ENCODE measurements at regions not wholly inside any gene's neighbourhood (a gene's known extent, or its start where the extent isn't known, plus 50 kb on each side); places are given as distances from the start of the nearest gene placed in this dataset.

DNA sequence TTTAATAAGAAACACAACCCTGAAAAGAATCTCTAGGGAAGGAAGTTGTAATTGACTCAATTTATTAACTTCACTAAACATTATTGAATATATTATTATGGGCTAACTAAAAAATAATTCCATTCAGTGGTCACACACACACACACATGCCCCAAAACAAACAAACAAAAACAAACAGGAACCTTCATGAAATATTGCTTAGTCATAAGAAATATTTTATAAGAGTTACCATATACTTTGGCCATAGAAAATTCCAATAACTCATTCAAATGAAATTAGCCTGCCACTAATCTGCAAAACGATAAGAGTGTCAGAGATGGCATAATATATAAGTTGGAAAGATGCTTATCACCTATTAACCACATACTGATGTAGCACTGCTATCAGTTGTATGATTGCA is 268.4 kb upstream of the AMIGO2 start:
- TF ChIP-seq ZFP90 (CRISPR knock-in tag; IDR thresholded peaks at IDR 0.05; ENCODE audit: borderline replicate concordance), result no peak
- TF ChIP-seq KDM5A (IDR thresholded peaks at IDR 0.05; ENCODE audit: borderline replicate concordance, low read length), result no peak

Data from HepG2 (cell line).